Gastrocnemius medialis (tissue), 4 donors: ENCODE measurements at regions not wholly inside any gene's neighbourhood (a gene's known extent, or its start where the extent isn't known, plus 50 kb on each side); places are given as distances from the start of the nearest gene placed in this dataset.

ENCODE experiments used
- ATAC-seq, 2 donors: fragments of 150-250 bp; one replicate each; pipeline ENCODE4 v1.9.1; 2016
- DNase-seq, 2 donors: peaks; one replicate each; pipeline ENCODE4 v3.0.0-alpha.2; 2019
- H3K27ac ChIP-seq, 4 donors: fragments of 200-600 bp; sonication (generic); 1 replicate in 1 of 4; 2 replicates in 3 of 4; pipeline ENCODE4 v1.5.1; 2016 to 2018; ENCODE audit warnings: mild to moderate bottlenecking in 2 of 4, moderate library complexity in 1 of 4
- H3K27me3 ChIP-seq, 3 donors: fragments of 200-600 bp; sonication (generic) in 2 of 3; 1 replicate in 1 of 3; 2 replicates in 2 of 3; pipeline versions ENCODE4 v1.5.1 to v1.6.0; 2016 to 2019; ENCODE audit warnings: mild to moderate bottlenecking in 1 of 3, moderate library complexity in 1 of 3
- H3K36me3 ChIP-seq, 2 donors: fragments of 200-600 bp; sonication (generic) in 1 of 2; one replicate each; pipeline ENCODE4 v1.5.1; 2017 to 2018
- H3K4me1 ChIP-seq, 2 donors: fragments of 200-600 bp; sonication (generic) in 1 of 2; one replicate each; pipeline ENCODE4 v1.5.1; 2016 to 2017; ENCODE audit warnings: mild to moderate bottlenecking in 2 of 2
- H3K4me3 ChIP-seq, 4 donors: fragments of 200-600 bp; sonication (generic) in 3 of 4; 1 replicate in 1 of 4; 2 replicates in 3 of 4; pipeline ENCODE4 v1.5.1; 2016 to 2019; ENCODE audit warnings: mild to moderate bottlenecking in 2 of 4
- H3K9me3 ChIP-seq, 3 donors: fragments of 200-600 bp; sonication (generic) in 2 of 3; 1 replicate in 1 of 3; 2 replicates in 2 of 3; pipeline ENCODE4 v1.5.1; 2016 to 2019
- POLR2A ChIP-seq, 2 donors: fragments of 450-650 bp; IDR thresholded peaks; one replicate each; pipeline ENCODE4 v1.6.1; 2017; ENCODE audit warnings: antibody characterized with exemption in 2 of 2, mild to moderate bottlenecking in 2 of 2, moderate library complexity in 2 of 2
- in situ Hi-C, 4 donors: fragments of 200-750 bp; cut with MboI; loops; one replicate each; pipeline versions ENCODE4 v1.15.0 to v1.8.0; 2017; ENCODE audit warnings: low sequenced_read_pairs in 4 of 4
- intact Hi-C: fragments of 100-400 bp; cut with DNase I; formaldehyde crosslinking; loops from one replicate; pipeline ENCODE4 v1.15.1; 2023; ENCODE audit warnings: low total_unique reads
- TF ChIP-seq, protein P1 (sequence below), 5 experiments: fragments of 450-650 bp in 3 of 5; fragments of 200-600 bp in 2 of 5; sonication (generic) in 2 of 5; IDR thresholded peaks in 4 of 5; conservative IDR thresholded peaks in 1 of 5; 1 replicate in 4 of 5; 2 replicates in 1 of 5; pipeline ENCODE4 v1.5.1; 2016 to 2019; ENCODE audit warnings: antibody characterized with exemption in 5 of 5, mild to moderate bottlenecking in 3 of 5, moderate library complexity in 3 of 5

DNA sequence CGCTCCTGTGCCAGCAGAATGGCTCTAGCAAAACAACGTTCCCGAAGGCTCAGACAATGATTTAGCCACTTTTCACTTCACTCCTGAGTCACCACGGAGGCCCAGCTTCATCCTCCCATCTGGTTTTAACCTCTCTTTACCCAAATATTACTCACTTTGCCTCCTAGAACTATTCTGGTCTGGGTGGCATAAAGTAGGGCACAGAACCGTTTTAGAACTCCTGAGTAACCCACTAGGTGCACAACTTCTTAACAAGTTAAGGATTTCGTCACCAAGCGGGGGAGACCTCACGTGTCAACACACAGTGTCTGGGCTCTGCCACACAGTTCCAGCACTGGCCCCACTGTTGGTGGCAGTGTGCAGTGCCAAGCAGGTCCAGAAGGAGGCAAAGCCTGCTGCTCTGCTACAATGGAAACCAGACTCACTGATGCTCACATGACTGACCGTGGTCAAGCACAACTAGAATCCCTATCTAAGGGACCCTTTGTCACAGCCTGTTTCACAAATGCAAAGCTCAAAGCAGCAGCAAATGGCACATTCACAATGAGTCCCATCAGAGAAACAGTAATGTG is 121.7 kb downstream of the SIPA1L2 start:
- Histone ChIP-seq H3K27ac (no peak overlapping the region), H3K4me1 (peaks cover 4 to 11% of the 10 kb centered on the region in 2 donors), H3K4me3 (no peak overlapping the region), H3K27me3 (no peaks in the 10 kb centered on the region), H3K36me3 (no peaks in the 10 kb centered on the region), H3K9me3 (no peaks in the 10 kb centered on the region)
- TF ChIP-seq, protein P1, sequence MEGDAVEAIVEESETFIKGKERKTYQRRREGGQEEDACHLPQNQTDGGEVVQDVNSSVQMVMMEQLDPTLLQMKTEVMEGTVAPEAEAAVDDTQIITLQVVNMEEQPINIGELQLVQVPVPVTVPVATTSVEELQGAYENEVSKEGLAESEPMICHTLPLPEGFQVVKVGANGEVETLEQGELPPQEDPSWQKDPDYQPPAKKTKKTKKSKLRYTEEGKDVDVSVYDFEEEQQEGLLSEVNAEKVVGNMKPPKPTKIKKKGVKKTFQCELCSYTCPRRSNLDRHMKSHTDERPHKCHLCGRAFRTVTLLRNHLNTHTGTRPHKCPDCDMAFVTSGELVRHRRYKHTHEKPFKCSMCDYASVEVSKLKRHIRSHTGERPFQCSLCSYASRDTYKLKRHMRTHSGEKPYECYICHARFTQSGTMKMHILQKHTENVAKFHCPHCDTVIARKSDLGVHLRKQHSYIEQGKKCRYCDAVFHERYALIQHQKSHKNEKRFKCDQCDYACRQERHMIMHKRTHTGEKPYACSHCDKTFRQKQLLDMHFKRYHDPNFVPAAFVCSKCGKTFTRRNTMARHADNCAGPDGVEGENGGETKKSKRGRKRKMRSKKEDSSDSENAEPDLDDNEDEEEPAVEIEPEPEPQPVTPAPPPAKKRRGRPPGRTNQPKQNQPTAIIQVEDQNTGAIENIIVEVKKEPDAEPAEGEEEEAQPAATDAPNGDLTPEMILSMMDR (IDR thresholded peaks at IDR 0.05 in 4 of 5, conservative IDR thresholded peaks at IDR 0.05 in 1 of 5), result no peak
- TF ChIP-seq POLR2A (IDR thresholded peaks at IDR 0.05), result no peak
- ATAC-seq (no peak), DNase-seq (no peak)
- intact Hi-C loops, result no loop called here
- in situ Hi-C loops, result no loop called here

GRCh38 chr1:232507571-232507970 is 122.4 kb downstream of the SIPA1L2 start:
- Histone ChIP-seq H3K4me3 (no peak overlapping the region), H3K4me1 (peaks cover 4 to 11% of the 10 kb centered on the region in 2 donors), H3K36me3 (no peaks in the 10 kb centered on the region), H3K27me3 (no peaks in the 10 kb centered on the region), H3K9me3 (no peaks in the 10 kb centered on the region), H3K27ac (no peak overlapping the region)
- intact Hi-C loops, result no loop called here
- in situ Hi-C loops, result no loop called here
- no peak for ATAC-seq
- TF ChIP-seq, protein P1 (IDR thresholded peaks at IDR 0.05 in 4 of 5, conservative IDR thresholded peaks at IDR 0.05 in 1 of 5), result no peak
- TF ChIP-seq POLR2A (IDR thresholded peaks at IDR 0.05), result no peak
- DNase-seq, result no peak

- intact Hi-C loops, result no loop called here
- ATAC-seq (no peak), DNase-seq (no peak)
- H3K4me1 ChIP-seq, result peaks cover under 1 to 4% of the 10 kb centered on the region in 2 donors
- H3K4me3 ChIP-seq, result no peak overlapping the region
- in situ Hi-C loops, result no loop called here
- H3K36me3 ChIP-seq, result no peaks in the 10 kb centered on the region
- H3K27ac ChIP-seq, result no peak overlapping the region
- TF ChIP-seq, protein P1 (IDR thresholded peaks at IDR 0.05 in 4 of 5, conservative IDR thresholded peaks at IDR 0.05 in 1 of 5), result no peak
- no peak for TF ChIP-seq POLR2A (IDR thresholded peaks at IDR 0.05)
- no peaks in the 10 kb centered on the region for H3K27me3 ChIP-seq
- H3K9me3 ChIP-seq, result no peaks in the 10 kb centered on the region
Measured at GRCh38 chr1:232505884-232506283, 124.0 kb downstream of the SIPA1L2 start.

DNA sequence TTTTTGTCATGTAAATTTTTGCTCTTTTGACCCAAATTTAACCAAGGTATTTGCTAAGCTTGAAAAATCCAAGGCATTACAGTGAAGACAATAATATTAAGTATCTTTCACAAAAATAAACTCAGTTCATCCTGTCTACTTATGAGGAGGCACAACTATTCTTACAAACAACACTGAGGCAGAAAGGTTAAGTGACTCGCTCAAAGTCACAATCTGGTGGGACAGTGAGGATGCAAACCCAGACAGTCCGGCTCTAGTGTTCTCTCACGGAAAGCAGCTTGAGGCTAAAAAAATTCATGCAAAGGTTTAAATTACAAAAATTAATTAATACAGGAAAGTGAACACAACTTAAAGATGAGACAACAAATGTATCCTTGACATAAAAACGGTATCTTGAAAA is 125.3 kb downstream of the SIPA1L2 start:
- DNase-seq (no peak), ATAC-seq (no peak)
- TF ChIP-seq POLR2A (IDR thresholded peaks at IDR 0.05), result no peak
- TF ChIP-seq, protein P1 (IDR thresholded peaks at IDR 0.05 in 4 of 5, conservative IDR thresholded peaks at IDR 0.05 in 1 of 5), result no peak
- H3K4me3 ChIP-seq, result no peak overlapping the region
- H3K27ac ChIP-seq, result no peak overlapping the region
- in situ Hi-C loops (no loop called here), intact Hi-C loops (no loop called here)
- H3K9me3 ChIP-seq, result no peaks in the 10 kb centered on the region
- H3K36me3 ChIP-seq, result no peaks in the 10 kb centered on the region
- peaks cover 0 to 3% of the 10 kb centered on the region in 2 donors for H3K4me1 ChIP-seq
- H3K27me3 ChIP-seq, result no peaks in the 10 kb centered on the region

DNA sequence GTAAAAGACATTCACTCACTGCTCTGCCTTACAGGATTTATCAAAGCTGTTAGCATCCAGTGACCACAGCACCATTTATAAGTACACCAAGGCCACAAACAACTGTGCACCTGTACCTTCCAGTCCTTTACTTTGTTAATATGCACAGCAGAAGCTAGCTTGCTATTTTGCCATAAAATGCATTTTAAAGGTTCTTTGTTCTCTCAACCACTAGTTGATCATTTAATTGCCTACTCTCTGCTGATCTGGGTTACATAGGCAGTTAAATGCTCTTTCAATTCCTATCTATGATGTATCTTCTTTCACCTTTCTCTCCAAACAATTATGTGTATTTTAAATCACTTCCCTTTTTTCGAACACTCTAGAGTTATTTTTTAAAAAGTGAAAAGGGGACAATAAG is 126.4 kb downstream of the SIPA1L2 start:
- no peaks in the 10 kb centered on the region for H3K4me1 ChIP-seq
- in situ Hi-C loops, result no loop called here
- ATAC-seq (no peak), DNase-seq (no peak)
- TF ChIP-seq, protein P1 (IDR thresholded peaks at IDR 0.05 in 4 of 5, conservative IDR thresholded peaks at IDR 0.05 in 1 of 5), result no peak
- TF ChIP-seq POLR2A (IDR thresholded peaks at IDR 0.05), result no peak
- no peaks in the 10 kb centered on the region for H3K36me3 ChIP-seq
- intact Hi-C loops, result no loop called here
- no peaks in the 10 kb centered on the region for H3K27me3 ChIP-seq
- H3K27ac ChIP-seq, result no peak overlapping the region
- H3K4me3 ChIP-seq, result no peak overlapping the region
- no peaks in the 10 kb centered on the region for H3K9me3 ChIP-seq
